HEK293 (cell line): ENCODE measurements at regions not wholly inside any gene's neighbourhood (a gene's known extent, or its start where the extent isn't known, plus 50 kb on each side); places are given as distances from the start of the nearest gene placed in this dataset.

Source experiments
- BCL11A ChIP-seq: fragments of 450-650 bp; formaldehyde crosslinking; IDR thresholded peaks from 2 replicates; pipeline ENCODE4 v1.5.1; 2016; ENCODE audit warnings: low read depth, missing biosample characterization, missing genetic modification characterization
- CTCF ChIP-seq: fragments of 450-650 bp; formaldehyde crosslinking; IDR thresholded peaks from 2 replicates; pipeline ENCODE4 v1.5.1; 2016; ENCODE audit warnings: missing biosample characterization, missing genetic modification characterization
- KLF7 ChIP-seq: fragments of 450-650 bp; formaldehyde crosslinking; IDR thresholded peaks from 2 replicates; pipeline ENCODE4 v1.5.1; 2016; ENCODE audit warnings: missing biosample characterization, missing genetic modification characterization, borderline replicate concordance
- PRDM4 ChIP-seq: fragments of 450-650 bp; formaldehyde crosslinking; IDR thresholded peaks from 2 replicates; pipeline ENCODE4 v1.5.1; 2017; ENCODE audit warnings: missing biosample characterization, missing genetic modification characterization
- ZNF274 ChIP-seq, 2 experiments: fragments of 200-500 bp in 1 of 2; fragments of 450-650 bp in 1 of 2; sonication (Bioruptor generic) in 1 of 2; formaldehyde crosslinking in 1 of 2; IDR thresholded peaks; 2 replicates each; pipeline versions ENCODE4 v1.5.1 to v1.6.1; 2014 to 2016; ENCODE audit warnings: borderline replicate concordance in 1 of 2, inconsistent platforms in 1 of 2, low read length in 1 of 2, missing biosample characterization in 1 of 2, missing genetic modification characterization in 1 of 2
- ZNF639 ChIP-seq: fragments of 450-650 bp; formaldehyde crosslinking; IDR thresholded peaks from 2 replicates; pipeline ENCODE4 v1.5.1; 2016; ENCODE audit warnings: missing biosample characterization, missing genetic modification characterization
- ZNF785 ChIP-seq: fragments of 450-650 bp; formaldehyde crosslinking; IDR thresholded peaks from 2 replicates; pipeline ENCODE4 v1.5.1; 2016; ENCODE audit warnings: missing biosample characterization, missing genetic modification characterization
- ZSCAN18 ChIP-seq: fragments of 450-650 bp; formaldehyde crosslinking; IDR thresholded peaks from 2 replicates; pipeline ENCODE4 v1.5.1; 2016; ENCODE audit warnings: missing biosample characterization, missing genetic modification characterization

- TF ChIP-seq CTCF (tag by site-specific recombination) (no peak), KLF7 (tag by site-specific recombination) (no peak), BCL11A (tag by site-specific recombination) (no peak), ZSCAN18 (tag by site-specific recombination) (no peak), PRDM4 (tag by site-specific recombination) (no peak), ZNF639 (no peak), ZNF274 (IDR thresholded peaks at IDR 0.05; ENCODE audit: low read length) (no peak), ZNF274 (tag by site-specific recombination; IDR thresholded peaks at IDR 0.05; ENCODE audit: borderline replicate concordance) (no peak), ZNF785 (no peak)
These were observed 94.5 kb upstream of the EOLA2 start for GRCh38 chrX:150032742-150033141.
